B cell (primary cell): ENCODE measurements at regions not wholly inside any gene's neighbourhood (a gene's known extent, or its start where the extent isn't known, plus 50 kb on each side); places are given as distances from the start of the nearest gene placed in this dataset.

Experiments used
- ATAC-seq: fragments of 200-7000 bp; cut with Tn5 transposase; one replicate; pipeline ENCODE4 v1.10.0; 2021; ENCODE audit warnings: low read depth, mild to moderate bottlenecking, moderate number of reproducible peaks, moderate library complexity
- CTCF ChIA-PET: fragments of 350-600 bp; sonication (Branson Sonifier 250); formaldehyde crosslinking; loops from one replicate; lab custom pipeline; 2021; ENCODE audit warnings: antibody characterized with exemption, inconsistent platforms; lab: Charles Lee
- POLR2A ChIA-PET: fragments of 350-600 bp; sonication (Branson Sonifier 250); formaldehyde crosslinking; loops from one replicate; lab custom pipeline; 2021; ENCODE audit warnings: antibody characterized with exemption; lab: Charles Lee
- DNase-seq: peaks from one replicate; pipeline ENCODE4 v3.0.0; 2013
- H2AFZ ChIP-seq: 2 replicates; pipeline ENCODE4 v1.6.1; 2012; ENCODE audit warnings: mild to moderate bottlenecking, low read depth, low read length; ENCODE audit not compliant: insufficient read depth, poor library complexity, severe bottlenecking
- H3K27ac ChIP-seq, 2 donors: 1 replicate in 1 of 2; 2 replicates in 1 of 2; pipeline ENCODE4 v1.5.1; 2012 to 2013; ENCODE audit warnings: low read length in 2 of 2, mild to moderate bottlenecking in 2 of 2, moderate library complexity in 1 of 2
- H3K27me3 ChIP-seq, 4 experiments: fragments of 200-600 bp in 1 of 4; sonication (generic) in 1 of 4; replicated peaks in 1 of 4; 1 replicate in 2 of 4; 2 replicates in 2 of 4; pipeline versions ENCODE4 v1.6.1 to v1.7.0; 2013 to 2016; ENCODE audit warnings: low read length in 3 of 4, mild to moderate bottlenecking in 2 of 4, mixed read lengths in 1 of 4, moderate library complexity in 1 of 4; ENCODE audit not compliant: insufficient read depth in 4 of 4, control insufficient read depth in 3 of 4; ENCODE audit errors: control extremely low read depth in 1 of 4
- H3K36me3 ChIP-seq, 2 experiments: replicated peaks in 1 of 2; 1 replicate in 1 of 2; 2 replicates in 1 of 2; pipeline versions ENCODE4 v1.6.1 to v1.7.1; 2013; ENCODE audit warnings: low read length in 1 of 2; ENCODE audit not compliant: insufficient read depth in 2 of 2, control insufficient read depth in 1 of 2; ENCODE audit errors: control extremely low read depth in 1 of 2, extremely low read depth in 1 of 2
- H3K4me1 ChIP-seq, 2 donors: fragments of 200-600 bp in 1 of 2; sonication (generic) in 1 of 2; 1 replicate in 1 of 2; 2 replicates in 1 of 2; pipeline versions ENCODE4 v1.5.1 to v1.6.1; 2013 to 2017; ENCODE audit warnings: low read length in 2 of 2; ENCODE audit not compliant: control insufficient read depth in 2 of 2, insufficient read depth in 2 of 2
- H3K4me2 ChIP-seq: replicated peaks from 2 replicates; pipeline ENCODE3; 2012; ENCODE audit warnings: mild to moderate bottlenecking, low read depth, low read length; ENCODE audit not compliant: poor library complexity, severe bottlenecking
- H3K4me3 ChIP-seq, 5 experiments: fragments of 200-600 bp in 1 of 5; sonication (generic) in 1 of 5; 1 replicate in 3 of 5; 2 replicates in 2 of 5; pipeline versions ENCODE4 v1.5.1 to v1.7.0; 2011 to 2016; ENCODE audit warnings: low read length in 4 of 5, mild to moderate bottlenecking in 4 of 5, low read depth in 2 of 5, control low read depth in 1 of 5, moderate library complexity in 1 of 5; ENCODE audit not compliant: insufficient read depth in 1 of 5; ENCODE audit errors: control extremely low read depth in 1 of 5, extremely low read depth in 1 of 5
- H3K79me2 ChIP-seq: fragments of 200-600 bp; sonication (generic); one replicate; pipeline ENCODE4 v1.6.0; 2016; ENCODE audit warnings: low read length; ENCODE audit not compliant: control insufficient read depth, insufficient read depth
- H3K9ac ChIP-seq: fragments of 200-600 bp; sonication (generic); 2 replicates; pipeline ENCODE4 v1.6.1; 2017; ENCODE audit warnings: mild to moderate bottlenecking, low read length, moderate library complexity
- H3K9me3 ChIP-seq, 3 donors: one replicate each; pipeline versions ENCODE4 v1.6.1 to v1.7.1; 2013; ENCODE audit warnings: low read length in 2 of 3; ENCODE audit not compliant: control insufficient read depth in 2 of 3, insufficient read depth in 1 of 3; ENCODE audit errors: control extremely low read depth in 1 of 3
- H4K20me1 ChIP-seq: 2 replicates; pipeline ENCODE4 v1.6.0; 2012; ENCODE audit warnings: mild to moderate bottlenecking, low read length; ENCODE audit not compliant: insufficient read depth, control insufficient read depth, poor library complexity, severe bottlenecking
- H3K27ac Mint-ChIP-seq: one replicate; pipeline ENCODE4 v1.8.0; 2021; ENCODE audit warnings: mixed read lengths
- H3K27me3 Mint-ChIP-seq: one replicate; pipeline ENCODE4 v1.8.0; 2021; ENCODE audit warnings: mixed read lengths
- H3K4me1 Mint-ChIP-seq: one replicate; pipeline ENCODE4 v1.8.0; 2021; ENCODE audit warnings: mixed read lengths
- H3K4me3 Mint-ChIP-seq: one replicate; pipeline ENCODE4 v1.8.0; 2021; ENCODE audit warnings: mixed read lengths
- H3K9me3 Mint-ChIP-seq: one replicate; pipeline ENCODE4 v1.8.0; 2022; ENCODE audit warnings: mixed read lengths; ENCODE audit not compliant: insufficient read depth
- EZH2 ChIP-seq: IDR thresholded peaks from 2 replicates; pipeline ENCODE4 v1.6.1; 2012; ENCODE audit warnings: borderline replicate concordance, low read depth, mild to moderate bottlenecking, moderate library complexity, low read length; ENCODE audit not compliant: insufficient read depth, poor library complexity, severe bottlenecking
- WGBS: methylation state at CpG from one replicate; pipeline ENCODE4 v1.1.5; 2013; ENCODE audit warnings: missing lambda C conversion rate; ENCODE audit not compliant: insufficient coverage; 5-methylcytosine and 5-hydroxymethylcytosine counted together
- intact Hi-C: fragments of 100-400 bp; cut with micrococcal nuclease; formaldehyde crosslinking; loops from one replicate; pipeline ENCODE4 v1.10.0; 2022
- TF ChIP-seq, protein P1 (sequence below): fragments of 200-600 bp; IDR thresholded peaks from one replicate; pipeline ENCODE4 v1.8.0; 2022; ENCODE audit warnings: antibody characterized with exemption, mild to moderate bottlenecking

DNA sequence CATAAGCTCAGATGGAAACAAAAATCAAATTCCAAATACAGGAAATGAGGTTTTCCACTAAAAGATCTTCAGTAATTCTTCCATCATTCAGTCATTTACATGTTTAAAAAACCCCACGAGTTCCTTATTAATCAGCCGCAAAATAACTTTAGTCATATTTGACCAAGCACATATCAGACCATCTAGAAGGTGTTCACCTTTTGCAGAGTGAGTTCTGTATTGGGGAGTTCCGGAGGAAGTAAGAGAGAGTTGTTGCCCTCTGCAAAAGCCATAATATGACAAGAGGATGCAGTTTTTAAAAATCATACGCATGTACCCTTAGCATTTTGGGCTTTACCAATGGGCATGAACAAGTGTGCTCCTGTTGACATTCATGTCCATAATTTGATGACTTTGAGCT lies 61.6 kb downstream of the CCR1 start:
- Histone ChIP-seq H3K27me3 (no peaks in the 10 kb centered on the region), H3K36me3 (no peaks in the 10 kb centered on the region), H3K9ac (no peak overlapping the region), H3K79me2 (no peaks in the 10 kb centered on the region), H2AFZ (no peak overlapping the region), H3K4me1 (peaks cover 5 to 8% of the 10 kb centered on the region in 2 donors), H3K4me2 (no peak overlapping the region), H3K9me3 (peaks cover 0 to 3% (median 2%) of the 10 kb centered on the region in 3 donors), H3K27ac (no peak overlapping the region), H4K20me1 (no peaks in the 10 kb centered on the region), H3K4me3 (no peak overlapping the region)
- ATAC-seq (no peak), DNase-seq (no peak)
- ChIA-PET CTCF (interaction anchor here (1.0 kb wide), 1 partner anchor 220 kb away, joined by 3 read pairs; no protein-coding TSS in a partner anchor), POLR2A (no interaction called here)
- no peak overlapping the region for H3K27ac Mint-ChIP-seq
- 50% methylated on average over 1 of the region's 4 CpGs for WGBS
- TF ChIP-seq, protein P1, sequence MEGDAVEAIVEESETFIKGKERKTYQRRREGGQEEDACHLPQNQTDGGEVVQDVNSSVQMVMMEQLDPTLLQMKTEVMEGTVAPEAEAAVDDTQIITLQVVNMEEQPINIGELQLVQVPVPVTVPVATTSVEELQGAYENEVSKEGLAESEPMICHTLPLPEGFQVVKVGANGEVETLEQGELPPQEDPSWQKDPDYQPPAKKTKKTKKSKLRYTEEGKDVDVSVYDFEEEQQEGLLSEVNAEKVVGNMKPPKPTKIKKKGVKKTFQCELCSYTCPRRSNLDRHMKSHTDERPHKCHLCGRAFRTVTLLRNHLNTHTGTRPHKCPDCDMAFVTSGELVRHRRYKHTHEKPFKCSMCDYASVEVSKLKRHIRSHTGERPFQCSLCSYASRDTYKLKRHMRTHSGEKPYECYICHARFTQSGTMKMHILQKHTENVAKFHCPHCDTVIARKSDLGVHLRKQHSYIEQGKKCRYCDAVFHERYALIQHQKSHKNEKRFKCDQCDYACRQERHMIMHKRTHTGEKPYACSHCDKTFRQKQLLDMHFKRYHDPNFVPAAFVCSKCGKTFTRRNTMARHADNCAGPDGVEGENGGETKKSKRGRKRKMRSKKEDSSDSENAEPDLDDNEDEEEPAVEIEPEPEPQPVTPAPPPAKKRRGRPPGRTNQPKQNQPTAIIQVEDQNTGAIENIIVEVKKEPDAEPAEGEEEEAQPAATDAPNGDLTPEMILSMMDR = no peak
- no peak for TF ChIP-seq EZH2
- peaks cover 3% of the 10 kb centered on the region for H3K27me3 Mint-ChIP-seq
- intact Hi-C loops = no loop called here
- H3K4me3 Mint-ChIP-seq = no peak overlapping the region
- H3K9me3 Mint-ChIP-seq = no peaks in the 10 kb centered on the region
- H3K4me1 Mint-ChIP-seq = peaks cover 9% of the 10 kb centered on the region

GRCh38 chr3:46146021-46146420 lies 62.1 kb downstream of the CCR1 start:
- H3K27me3 Mint-ChIP-seq = peaks cover 3% of the 10 kb centered on the region
- no peak overlapping the region for H3K4me3 ChIP-seq
- peaks cover 0 to 3% (median 3%) of the 10 kb centered on the region in 3 donors for H3K9me3 ChIP-seq
- TF ChIP-seq EZH2 = no peak
- TF ChIP-seq, protein P1 = no peak
- H3K79me2 ChIP-seq = no peaks in the 10 kb centered on the region
- ChIA-PET CTCF (no interaction called here), POLR2A (no interaction called here)
- no peaks in the 10 kb centered on the region for H3K36me3 ChIP-seq
- H3K27ac ChIP-seq = no peak overlapping the region
- WGBS = no CpG with 5 or more reads among the region's 2 CpGs
- H3K9ac ChIP-seq = no peak overlapping the region
- no peak overlapping the region for H3K4me2 ChIP-seq
- H2AFZ ChIP-seq = no peak overlapping the region
- no peaks in the 10 kb centered on the region for H3K9me3 Mint-ChIP-seq
- intact Hi-C loops = no loop called here
- no peaks in the 10 kb centered on the region for H4K20me1 ChIP-seq
- no peak overlapping the region for H3K4me3 Mint-ChIP-seq
- DNase-seq (no peak), ATAC-seq (no peak)
- no peak overlapping the region for H3K27ac Mint-ChIP-seq
- H3K4me1 Mint-ChIP-seq = peaks cover 9% of the 10 kb centered on the region
- H3K4me1 ChIP-seq = peaks cover 5 to 8% of the 10 kb centered on the region in 2 donors
- H3K27me3 ChIP-seq = no peaks in the 10 kb centered on the region
